CD4-positive, alpha-beta memory T cell (primary cell): ENCODE measurements at regions not wholly inside any gene's neighbourhood (a gene's known extent, or its start where the extent isn't known, plus 50 kb on each side); places are given as distances from the start of the nearest gene placed in this dataset.

Experiments
- CTCF ChIA-PET: fragments of 350-600 bp; sonication (Branson Sonifier 250); formaldehyde crosslinking; loops from one replicate; lab custom pipeline; 2021; ENCODE audit warnings: inconsistent platforms; ENCODE audit not compliant: partially characterized antibody; lab: Charles Lee
- POLR2A ChIA-PET: fragments of 350-600 bp; sonication (Branson Sonifier 250); formaldehyde crosslinking; loops from one replicate; lab custom pipeline; 2021; ENCODE audit not compliant: partially characterized antibody; lab: Charles Lee
- DNase-seq, 5 donors: peaks; one replicate each; pipeline versions ENCODE4 v3.0.0 to v3.0.0-alpha.2; 2020 to 2022; ENCODE audit warnings: mixed read lengths in 1 of 5
- H3K27ac ChIP-seq: one replicate; pipeline ENCODE4 v1.7.0; 2013; ENCODE audit warnings: low read depth, low read length
- H3K27me3 ChIP-seq: 2 replicates; pipeline ENCODE4 v1.7.0; 2013; ENCODE audit warnings: mild to moderate bottlenecking, low read length, moderate library complexity; ENCODE audit not compliant: insufficient read depth
- H3K36me3 ChIP-seq: 2 replicates; pipeline ENCODE4 v1.7.0; 2013; ENCODE audit warnings: mild to moderate bottlenecking, low read length, moderate library complexity; ENCODE audit not compliant: insufficient read depth
- H3K4me1 ChIP-seq: 2 replicates; pipeline ENCODE4 v1.7.0; 2013; ENCODE audit warnings: mild to moderate bottlenecking, low read length, moderate library complexity; ENCODE audit not compliant: insufficient read depth
- H3K4me3 ChIP-seq, 2 donors: one replicate each; pipeline ENCODE4 v1.7.0; 2013; ENCODE audit warnings: low read length in 2 of 2, mild to moderate bottlenecking in 1 of 2
- H3K9me3 ChIP-seq, 2 donors: one replicate each; pipeline ENCODE4 v1.7.0; 2013; ENCODE audit warnings: low read length in 2 of 2, control low read depth in 1 of 2; ENCODE audit not compliant: control insufficient read depth in 1 of 2
- H3K27ac Mint-ChIP-seq, 7 donors: one replicate each; pipeline ENCODE4 v1.8.0; 2020 to 2021; ENCODE audit warnings: mixed read lengths in 7 of 7, mild to moderate bottlenecking in 6 of 7, inconsistent platforms in 3 of 7, moderate library complexity in 3 of 7
- H3K27me3 Mint-ChIP-seq, 2 donors: one replicate each; pipeline ENCODE4 v1.8.0; 2020 to 2021; ENCODE audit warnings: mixed read lengths in 2 of 2
- H3K36me3 Mint-ChIP-seq, 2 donors: one replicate each; pipeline ENCODE4 v1.8.0; 2020 to 2021; ENCODE audit warnings: mixed read lengths in 2 of 2, inconsistent platforms in 1 of 2, mild to moderate bottlenecking in 1 of 2
- H3K4me1 Mint-ChIP-seq, 4 donors: one replicate each; pipeline ENCODE4 v1.8.0; 2020 to 2021; ENCODE audit warnings: mixed read lengths in 4 of 4, mild to moderate bottlenecking in 1 of 4
- H3K4me3 Mint-ChIP-seq, 8 donors: one replicate each; pipeline ENCODE4 v1.8.0; 2020 to 2021; ENCODE audit warnings: mixed read lengths in 8 of 8, mild to moderate bottlenecking in 7 of 8, moderate library complexity in 6 of 8, inconsistent platforms in 3 of 8
- H3K9me3 Mint-ChIP-seq, 8 donors: one replicate each; pipeline ENCODE4 v1.8.0; 2020 to 2021; ENCODE audit warnings: mixed read lengths in 8 of 8, mild to moderate bottlenecking in 5 of 8, inconsistent platforms in 3 of 8, moderate library complexity in 1 of 8
- intact Hi-C: fragments of 100-400 bp; cut with micrococcal nuclease; formaldehyde crosslinking; loops from one replicate; pipeline ENCODE4 v1.15.1; 2023

- no peaks in the 10 kb centered on the region for H3K36me3 ChIP-seq
- intact Hi-C loops: no loop called here
- H3K27me3 ChIP-seq: no peaks in the 10 kb centered on the region
- H3K27ac Mint-ChIP-seq: no peak overlapping the region
- no peaks in the 10 kb centered on the region for H3K36me3 Mint-ChIP-seq
- POLR2A ChIA-PET: no interaction called here
- peaks cover 0 to 5% (median under 1%) of the 10 kb centered on the region in 8 donors for H3K9me3 Mint-ChIP-seq
- H3K4me3 ChIP-seq: no peak overlapping the region
- CTCF ChIA-PET: no interaction called here
- H3K9me3 ChIP-seq: no peaks in the 10 kb centered on the region
- H3K4me1 Mint-ChIP-seq: no peaks in the 10 kb centered on the region
- no peaks in the 10 kb centered on the region for H3K4me1 ChIP-seq
- no peak for DNase-seq
- no peaks in the 10 kb centered on the region for H3K27me3 Mint-ChIP-seq
- no peak overlapping the region for H3K27ac ChIP-seq
- no peak overlapping the region for H3K4me3 Mint-ChIP-seq
These were observed 96.1 kb upstream of the VCX start for GRCh38 chrX:7746856-7747255.

- Histone ChIP-seq H3K27me3 (no peaks in the 10 kb centered on the region), H3K27ac (no peak overlapping the region), H3K9me3 (no peaks in the 10 kb centered on the region), H3K4me1 (no peaks in the 10 kb centered on the region), H3K36me3 (no peaks in the 10 kb centered on the region), H3K4me3 (no peak overlapping the region)
- ChIA-PET POLR2A (no interaction called here), CTCF (no interaction called here)
- H3K27ac Mint-ChIP-seq: peak overlapping the region in 1 of 7 donors; percentile 24
- no peak overlapping the region for H3K4me3 Mint-ChIP-seq
- no peaks in the 10 kb centered on the region for H3K36me3 Mint-ChIP-seq
- intact Hi-C loops: no loop called here
- no peak for DNase-seq
- peaks cover 0 to 4% (median 0%) of the 10 kb centered on the region in 8 donors for H3K9me3 Mint-ChIP-seq
- H3K27me3 Mint-ChIP-seq: no peaks in the 10 kb centered on the region
- no peaks in the 10 kb centered on the region for H3K4me1 Mint-ChIP-seq
These were observed 112.9 kb upstream of the VCX start for GRCh38 chrX:7730071-7730470.

- Histone ChIP-seq H3K27ac (no peak overlapping the region), H3K36me3 (no peaks in the 10 kb centered on the region), H3K27me3 (no peaks in the 10 kb centered on the region), H3K9me3 (no peaks in the 10 kb centered on the region), H3K4me1 (no peaks in the 10 kb centered on the region), H3K4me3 (no peak overlapping the region)
- ChIA-PET CTCF (no interaction called here), POLR2A (no interaction called here)
- H3K36me3 Mint-ChIP-seq: no peaks in the 10 kb centered on the region
- H3K9me3 Mint-ChIP-seq: peaks cover 0 to 6% (median 0%) of the 10 kb centered on the region in 8 donors
- no peak for DNase-seq
- H3K27ac Mint-ChIP-seq: no peak overlapping the region
- H3K4me1 Mint-ChIP-seq: no peaks in the 10 kb centered on the region
- intact Hi-C loops: no loop called here
- no peak overlapping the region for H3K4me3 Mint-ChIP-seq
- no peaks in the 10 kb centered on the region for H3K27me3 Mint-ChIP-seq
These were observed 122.5 kb upstream of the VCX start for GRCh38 chrX:7720519-7720918.

- no peak overlapping the region for H3K27ac ChIP-seq
- no peak overlapping the region for H3K4me3 ChIP-seq
- H3K27me3 ChIP-seq: no peaks in the 10 kb centered on the region
- intact Hi-C loops: no loop called here
- POLR2A ChIA-PET: no interaction called here
- H3K27ac Mint-ChIP-seq: no peak overlapping the region
- no peaks in the 10 kb centered on the region for H3K4me1 Mint-ChIP-seq
- H3K9me3 ChIP-seq: no peaks in the 10 kb centered on the region
- DNase-seq: no peak
- no peaks in the 10 kb centered on the region for H3K27me3 Mint-ChIP-seq
- H3K4me3 Mint-ChIP-seq: no peak overlapping the region
- CTCF ChIA-PET: no interaction called here
- H3K36me3 ChIP-seq: no peaks in the 10 kb centered on the region
- H3K9me3 Mint-ChIP-seq: peaks cover 0 to 3% (median 0%) of the 10 kb centered on the region in 8 donors
- H3K36me3 Mint-ChIP-seq: no peaks in the 10 kb centered on the region
- H3K4me1 ChIP-seq: no peaks in the 10 kb centered on the region
These were observed 128.6 kb upstream of the VCX start for GRCh38 chrX:7714351-7714750.

- DNase-seq: no peak
- H3K4me1 Mint-ChIP-seq: no peaks in the 10 kb centered on the region
- Histone ChIP-seq H3K9me3 (no peaks in the 10 kb centered on the region), H3K36me3 (no peaks in the 10 kb centered on the region), H3K27me3 (no peaks in the 10 kb centered on the region), H3K4me3 (no peak overlapping the region), H3K4me1 (no peaks in the 10 kb centered on the region), H3K27ac (no peak overlapping the region)
- POLR2A ChIA-PET: no interaction called here
- no peak overlapping the region for H3K4me3 Mint-ChIP-seq
- no peak overlapping the region for H3K27ac Mint-ChIP-seq
- H3K9me3 Mint-ChIP-seq: peaks cover 0 to 4% (median 0%) of the 10 kb centered on the region in 8 donors
- no peaks in the 10 kb centered on the region for H3K27me3 Mint-ChIP-seq
- CTCF ChIA-PET: no interaction called here
- H3K36me3 Mint-ChIP-seq: no peaks in the 10 kb centered on the region
- intact Hi-C loops: no loop called here
These were observed 131.8 kb upstream of the VCX start for GRCh38 chrX:7711167-7711566.

- Histone ChIP-seq H3K36me3 (no peaks in the 10 kb centered on the region), H3K4me1 (no peaks in the 10 kb centered on the region), H3K9me3 (no peaks in the 10 kb centered on the region), H3K27me3 (no peaks in the 10 kb centered on the region), H3K4me3 (no peak overlapping the region), H3K27ac (no peak overlapping the region)
- H3K9me3 Mint-ChIP-seq: peaks cover 0 to 4% (median under 1%) of the 10 kb centered on the region in 8 donors
- no peaks in the 10 kb centered on the region for H3K27me3 Mint-ChIP-seq
- H3K27ac Mint-ChIP-seq: no peak overlapping the region
- ChIA-PET CTCF (no interaction called here), POLR2A (no interaction called here)
- intact Hi-C loops: no loop called here
- no peaks in the 10 kb centered on the region for H3K4me1 Mint-ChIP-seq
- H3K4me3 Mint-ChIP-seq: no peak overlapping the region
- DNase-seq: no peak
- H3K36me3 Mint-ChIP-seq: no peaks in the 10 kb centered on the region
These were observed 133.1 kb upstream of the VCX start for GRCh38 chrX:7709845-7710244.

GRCh38 chrX:7706032-7706431, 136.9 kb upstream of the VCX start:
- Mint-ChIP-seq H3K27ac (no peak overlapping the region), H3K27me3 (no peaks in the 10 kb centered on the region), H3K36me3 (no peaks in the 10 kb centered on the region), H3K4me3 (peak overlapping the region in 1 of 8 donors; percentile 24), H3K4me1 (no peaks in the 10 kb centered on the region), H3K9me3 (peaks cover 0 to 10% (median 2%) of the 10 kb centered on the region in 8 donors)
- intact Hi-C loops: no loop called here
- Histone ChIP-seq H3K4me3 (no peak overlapping the region), H3K27ac (no peak overlapping the region), H3K36me3 (no peaks in the 10 kb centered on the region), H3K4me1 (no peaks in the 10 kb centered on the region), H3K27me3 (no peaks in the 10 kb centered on the region), H3K9me3 (no peaks in the 10 kb centered on the region)
- ChIA-PET CTCF (interaction anchor here (1.1 kb wide), 1 partner anchor 9 kb away, joined by 3 read pairs; no protein-coding TSS in a partner anchor), POLR2A (no interaction called here)
- DNase-seq: no peak

GRCh38 chrX:7704205-7704604, 138.8 kb upstream of the VCX start:
- Mint-ChIP-seq H3K4me1 (no peaks in the 10 kb centered on the region), H3K27me3 (no peaks in the 10 kb centered on the region), H3K4me3 (no peak overlapping the region), H3K9me3 (peaks cover 0 to 10% (median under 1%) of the 10 kb centered on the region in 8 donors), H3K36me3 (no peaks in the 10 kb centered on the region), H3K27ac (no peak overlapping the region)
- Histone ChIP-seq H3K27me3 (no peaks in the 10 kb centered on the region), H3K4me3 (no peak overlapping the region), H3K36me3 (no peaks in the 10 kb centered on the region), H3K9me3 (no peaks in the 10 kb centered on the region), H3K4me1 (no peaks in the 10 kb centered on the region), H3K27ac (no peak overlapping the region)
- intact Hi-C loops: no loop called here
- ChIA-PET POLR2A (no interaction called here), CTCF (no interaction called here)
- DNase-seq: no peak
